Osteoblast (primary cell): ENCODE measurements at regions not wholly inside any gene's neighbourhood (a gene's known extent, or its start where the extent isn't known, plus 50 kb on each side); places are given as distances from the start of the nearest gene placed in this dataset.

Experiments used
- DNase-seq: peaks from one replicate; pipeline ENCODE4 v3.0.0; 2011; ENCODE audit warnings: low spot score, mixed read lengths; ENCODE audit not compliant: insufficient read length; ENCODE audit errors: missing footprints
- H2AFZ ChIP-seq: 2 replicates; pipeline ENCODE4 v1.6.0; 2011; ENCODE audit warnings: mild to moderate bottlenecking, low read length
- H3K27ac ChIP-seq: 2 replicates; pipeline ENCODE4 v1.5.1; 2011; ENCODE audit warnings: mild to moderate bottlenecking, low read depth, low read length, moderate library complexity
- H3K27me3 ChIP-seq: 2 replicates; pipeline ENCODE4 v1.6.0; 2012; ENCODE audit warnings: mild to moderate bottlenecking, control low read depth, inconsistent platforms, low read length, moderate library complexity; ENCODE audit not compliant: insufficient read depth
- H3K36me3 ChIP-seq: 2 replicates; pipeline ENCODE4 v1.5.1; 2011; ENCODE audit warnings: mild to moderate bottlenecking, low read length, control low read depth, moderate library complexity; ENCODE audit not compliant: insufficient read depth
- H3K4me1 ChIP-seq: 2 replicates; pipeline ENCODE4 v1.5.1; 2011; ENCODE audit warnings: mild to moderate bottlenecking, low read length, control low read depth, moderate library complexity; ENCODE audit not compliant: insufficient read depth
- H3K4me2 ChIP-seq: 2 replicates; pipeline ENCODE4 v1.6.0; 2011; ENCODE audit warnings: mild to moderate bottlenecking, low read length; ENCODE audit not compliant: insufficient read depth
- H3K4me3 ChIP-seq: fragments of 200-600 bp; sonication (generic); 3 replicates; pipeline ENCODE4 v1.5.1; 2012; ENCODE audit warnings: mild to moderate bottlenecking, low read length, inconsistent platforms; ENCODE audit not compliant: insufficient read depth
- H3K79me2 ChIP-seq: 2 replicates; pipeline ENCODE4 v1.6.0; 2012; ENCODE audit warnings: mild to moderate bottlenecking, low read length, control low read depth, inconsistent platforms; ENCODE audit not compliant: insufficient read depth
- H3K9me3 ChIP-seq: 2 replicates; pipeline ENCODE4 v1.5.1; 2011; ENCODE audit warnings: low read depth, low read length, control low read depth
- H4K20me1 ChIP-seq: 2 replicates; pipeline ENCODE4 v1.6.0; 2012; ENCODE audit warnings: mild to moderate bottlenecking, low read length, control low read depth; ENCODE audit not compliant: insufficient read depth
- CTCF ChIP-seq: IDR thresholded peaks from 2 replicates; pipeline ENCODE4 v1.5.1; 2011; ENCODE audit warnings: mild to moderate bottlenecking, low read depth, low read length, moderate library complexity; ENCODE audit errors: extremely low read depth

- Histone ChIP-seq H3K27me3 (no peaks in the 10 kb centered on the region), H4K20me1 (no peaks in the 10 kb centered on the region), H3K79me2 (no peaks in the 10 kb centered on the region), H3K4me1 (peaks cover 10% of the 10 kb centered on the region), H3K4me3 (no peak overlapping the region), H2AFZ (peak overlapping the region; percentile 34), H3K36me3 (no peaks in the 10 kb centered on the region), H3K27ac (no peak overlapping the region), H3K9me3 (no peaks in the 10 kb centered on the region), H3K4me2 (no peak overlapping the region)
- DNase-seq = peak; percentile 38
- TF ChIP-seq CTCF = peak; percentile 16
Observed at GRCh38 chr11:113587308-113587739, 112.1 kb upstream of the DRD2 start.

- no peak for TF ChIP-seq CTCF
- Histone ChIP-seq H3K36me3 (no peaks in the 10 kb centered on the region), H3K27me3 (no peaks in the 10 kb centered on the region), H3K4me1 (peaks cover 10% of the 10 kb centered on the region), H3K4me3 (no peak overlapping the region), H3K79me2 (no peaks in the 10 kb centered on the region), H3K4me2 (no peak overlapping the region), H3K9me3 (no peaks in the 10 kb centered on the region), H3K27ac (no peak overlapping the region), H2AFZ (no peak overlapping the region), H4K20me1 (no peaks in the 10 kb centered on the region)
- DNase-seq = no peak
Observed at GRCh38 chr11:113584371-113584770, 109.2 kb upstream of the DRD2 start.

GRCh38 chr11:113581713-113582112, 106.5 kb upstream of the DRD2 start:
- Histone ChIP-seq H3K27ac (no peak overlapping the region), H3K9me3 (no peaks in the 10 kb centered on the region), H3K27me3 (peaks cover 4% of the 10 kb centered on the region), H3K4me1 (no peaks in the 10 kb centered on the region), H3K79me2 (no peaks in the 10 kb centered on the region), H3K36me3 (no peaks in the 10 kb centered on the region), H3K4me3 (no peak overlapping the region), H2AFZ (no peak overlapping the region), H4K20me1 (no peaks in the 10 kb centered on the region), H3K4me2 (no peak overlapping the region)
- TF ChIP-seq CTCF = no peak
- no peak for DNase-seq

GRCh38 chr11:113579292-113579940, 104.2 kb upstream of the DRD2 start:
- TF ChIP-seq CTCF = no peak
- H3K27me3 ChIP-seq = peaks cover 4% of the 10 kb centered on the region
- no peak overlapping the region for H3K4me2 ChIP-seq
- H3K27ac ChIP-seq = no peak overlapping the region
- H3K4me1 ChIP-seq = no peaks in the 10 kb centered on the region
- DNase-seq = no peak
- no peaks in the 10 kb centered on the region for H3K36me3 ChIP-seq
- no peak overlapping the region for H2AFZ ChIP-seq
- H4K20me1 ChIP-seq = no peaks in the 10 kb centered on the region
- no peaks in the 10 kb centered on the region for H3K79me2 ChIP-seq
- no peaks in the 10 kb centered on the region for H3K9me3 ChIP-seq
- H3K4me3 ChIP-seq = no peak overlapping the region
